ENCODE measurements at regions not wholly inside any gene's neighbourhood (a gene's known extent, or its start where the extent isn't known, plus 50 kb on each side); places are given as distances from the start of the nearest gene placed in this dataset.

DNA sequence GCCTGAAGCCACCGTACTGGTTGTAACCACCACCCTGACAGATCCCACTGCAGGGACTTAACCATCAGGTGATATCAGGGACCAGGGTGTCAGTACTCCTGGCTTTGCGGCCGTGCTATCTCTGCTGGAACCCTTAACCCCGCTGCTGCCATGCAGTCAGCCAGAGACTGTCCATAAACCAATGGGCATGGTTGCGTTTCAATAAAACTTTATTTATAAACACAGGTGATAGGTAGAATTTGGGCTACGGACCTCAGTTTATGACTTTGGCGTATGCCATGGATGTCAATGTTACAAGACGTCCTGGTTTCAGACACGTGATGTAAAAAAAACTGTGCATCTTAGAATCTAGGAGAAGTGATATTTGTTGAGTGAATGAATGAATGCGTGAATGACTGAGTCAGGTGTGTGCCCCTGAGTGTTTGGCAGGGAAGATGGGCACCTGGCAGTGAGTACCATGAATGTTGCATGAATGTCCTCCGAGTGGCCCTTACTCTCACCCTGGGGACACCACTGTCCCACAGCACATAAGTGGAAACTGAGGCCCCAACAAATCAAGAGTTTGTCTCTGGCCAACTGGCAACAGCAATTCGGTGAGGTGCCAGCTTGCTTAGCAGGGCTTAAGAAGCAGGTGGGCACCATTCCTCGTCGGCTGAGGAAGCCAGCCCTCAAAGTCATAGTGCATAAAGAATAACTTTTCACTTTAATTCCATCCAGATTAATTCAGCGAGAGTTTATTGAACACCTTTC lies 64.0 kb upstream of the APCDD1L start:
- H3K4me3 Mint-ChIP-seq, result no peak overlapping the region
- ChIA-PET POLR2A (ENCODE audit: partially characterized antibody) (no interaction called here), CTCF (ENCODE audit: partially characterized antibody) (no interaction called here)
- Histone ChIP-seq H3K4me1 (ENCODE audit: insufficient read depth, low read length) (no peaks in the 10 kb centered on the region), H3K27me3 (ENCODE audit: insufficient read depth, low read length) (no peaks in the 10 kb centered on the region), H3K9me3 (ENCODE audit: control insufficient read depth in 1 of 2, low read length in 2 of 2) (no peaks in the 10 kb centered on the region), H3K36me3 (ENCODE audit: insufficient read depth, low read length) (no peaks in the 10 kb centered on the region), H3K27ac (ENCODE audit: low read depth, low read length) (no peak overlapping the region), H3K4me3 (ENCODE audit: low read length in 2 of 2) (no peak overlapping the region)
- DNase-seq, result no peak
- H3K4me1 Mint-ChIP-seq, result no peaks in the 10 kb centered on the region
- H3K27ac Mint-ChIP-seq, result no peak overlapping the region
- intact Hi-C loops (cut with micrococcal nuclease), result no loop called here
- H3K9me3 Mint-ChIP-seq, result peaks cover 0 to 16% (median 5%) of the 10 kb centered on the region in 8 donors
- H3K27me3 Mint-ChIP-seq, result peaks cover 10 to 15% of the 10 kb centered on the region in 2 donors
- no peaks in the 10 kb centered on the region for H3K36me3 Mint-ChIP-seq

DNA sequence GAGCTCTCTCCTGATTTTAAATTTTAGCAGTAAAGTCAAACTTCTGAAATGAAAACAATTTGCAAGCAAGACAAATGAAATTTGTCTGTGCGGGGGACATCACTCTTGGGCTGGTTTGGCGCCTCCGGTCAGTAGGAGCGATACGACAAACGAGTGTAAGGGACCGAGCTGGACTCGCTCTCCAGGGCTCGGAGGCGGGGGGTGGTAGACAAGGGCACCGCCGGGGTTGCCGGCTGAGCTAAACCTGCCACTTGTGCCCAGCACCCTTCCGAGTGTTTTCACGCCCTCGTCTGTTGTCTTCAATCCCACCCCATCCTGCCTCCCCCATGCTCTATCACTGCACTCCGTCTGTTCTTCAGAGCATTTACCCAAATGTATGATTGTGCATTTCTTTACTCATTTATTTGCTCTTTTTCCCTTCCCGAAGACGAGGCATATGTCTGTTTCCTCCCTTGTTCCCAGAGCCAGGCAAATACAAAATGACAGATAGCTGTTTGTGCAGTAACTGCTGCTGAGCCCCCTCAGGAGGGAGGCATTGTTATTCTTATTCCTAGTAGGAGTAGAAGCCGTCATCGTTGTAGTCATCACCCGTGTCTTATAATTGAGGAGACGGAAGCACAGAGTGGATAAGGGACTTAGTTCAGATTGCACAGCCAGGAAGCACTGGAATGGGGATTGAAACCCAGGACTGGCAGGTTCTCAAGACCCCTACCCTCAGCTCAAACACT lies 62.8 kb upstream of the APCDD1L start:
- H3K9me3 ChIP-seq (ENCODE audit: control insufficient read depth in 1 of 2, low read length in 2 of 2), result no peaks in the 10 kb centered on the region
- H3K27me3 Mint-ChIP-seq, result peaks cover 10 to 15% of the 10 kb centered on the region in 2 donors
- no peak overlapping the region for H3K27ac Mint-ChIP-seq
- no peak overlapping the region for H3K4me3 Mint-ChIP-seq
- ChIA-PET POLR2A (ENCODE audit: partially characterized antibody) (no interaction called here), CTCF (ENCODE audit: partially characterized antibody) (interaction anchor here (1.0 kb wide), 1 partner anchor 20 kb away, joined by 3 read pairs; no protein-coding TSS in a partner anchor)
- intact Hi-C loops (cut with micrococcal nuclease), result no loop called here
- H3K27me3 ChIP-seq (ENCODE audit: insufficient read depth, low read length), result no peaks in the 10 kb centered on the region
- no peak overlapping the region for H3K27ac ChIP-seq (ENCODE audit: low read depth, low read length)
- H3K9me3 Mint-ChIP-seq, result peaks cover 0 to 16% (median 5%) of the 10 kb centered on the region in 8 donors
- H3K36me3 Mint-ChIP-seq, result no peaks in the 10 kb centered on the region
- H3K4me1 ChIP-seq (ENCODE audit: insufficient read depth, low read length), result no peaks in the 10 kb centered on the region
- no peaks in the 10 kb centered on the region for H3K4me1 Mint-ChIP-seq
- no peak for DNase-seq
- H3K36me3 ChIP-seq (ENCODE audit: insufficient read depth, low read length), result no peaks in the 10 kb centered on the region
- H3K4me3 ChIP-seq (ENCODE audit: low read length in 2 of 2), result no peak overlapping the region

DNA sequence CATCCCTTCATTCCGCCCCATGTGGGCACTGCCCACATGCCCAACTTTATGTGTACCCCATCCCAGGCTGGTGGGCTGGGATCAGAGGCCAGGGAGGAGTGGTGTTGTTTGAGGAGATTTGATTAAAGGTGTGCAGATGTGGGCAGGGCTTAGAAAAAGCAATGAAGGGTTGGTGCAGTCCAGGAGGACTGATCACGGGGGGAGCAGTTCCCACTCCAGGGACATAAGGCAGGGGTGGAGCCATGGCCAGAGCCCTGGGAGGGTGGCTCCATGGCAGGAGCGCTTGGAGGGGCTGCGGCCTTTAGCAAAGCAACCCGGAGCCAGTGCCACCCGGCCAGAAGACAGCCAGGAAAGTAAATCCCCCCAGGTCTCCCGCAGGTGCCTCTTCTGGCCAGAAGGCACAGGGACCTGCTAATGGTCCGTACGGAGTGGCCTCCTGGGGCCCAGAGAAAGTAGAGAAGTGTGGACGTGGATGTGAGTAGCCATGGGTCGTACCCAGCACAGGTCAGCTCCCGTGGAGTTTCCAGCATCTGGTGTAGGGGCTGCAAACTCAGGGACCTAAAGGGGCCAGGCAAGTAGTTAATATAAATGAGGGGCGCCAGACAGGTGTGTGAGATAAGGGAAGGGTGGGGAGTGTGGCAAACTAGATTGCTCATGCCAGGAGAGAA lies 62.1 kb upstream of the APCDD1L start:
- Histone ChIP-seq H3K9me3 (ENCODE audit: control insufficient read depth in 1 of 2, low read length in 2 of 2) (no peaks in the 10 kb centered on the region), H3K4me3 (ENCODE audit: low read length in 2 of 2) (no peak overlapping the region), H3K36me3 (ENCODE audit: insufficient read depth, low read length) (no peaks in the 10 kb centered on the region), H3K27ac (ENCODE audit: low read depth, low read length) (no peak overlapping the region), H3K27me3 (ENCODE audit: insufficient read depth, low read length) (no peaks in the 10 kb centered on the region), H3K4me1 (ENCODE audit: insufficient read depth, low read length) (no peaks in the 10 kb centered on the region)
- Mint-ChIP-seq H3K36me3 (no peaks in the 10 kb centered on the region), H3K9me3 (peaks cover 0 to 9% (median under 1%) of the 10 kb centered on the region in 8 donors), H3K4me3 (peak overlapping the region in 1 of 8 donors; percentile 2), H3K27me3 (peaks cover 7 to 12% of the 10 kb centered on the region in 2 donors), H3K4me1 (no peaks in the 10 kb centered on the region), H3K27ac (no peak overlapping the region)
- no peak for DNase-seq
- ChIA-PET CTCF (ENCODE audit: partially characterized antibody) (no interaction called here), POLR2A (ENCODE audit: partially characterized antibody) (no interaction called here)
- intact Hi-C loops (cut with micrococcal nuclease), result no loop called here

DNA sequence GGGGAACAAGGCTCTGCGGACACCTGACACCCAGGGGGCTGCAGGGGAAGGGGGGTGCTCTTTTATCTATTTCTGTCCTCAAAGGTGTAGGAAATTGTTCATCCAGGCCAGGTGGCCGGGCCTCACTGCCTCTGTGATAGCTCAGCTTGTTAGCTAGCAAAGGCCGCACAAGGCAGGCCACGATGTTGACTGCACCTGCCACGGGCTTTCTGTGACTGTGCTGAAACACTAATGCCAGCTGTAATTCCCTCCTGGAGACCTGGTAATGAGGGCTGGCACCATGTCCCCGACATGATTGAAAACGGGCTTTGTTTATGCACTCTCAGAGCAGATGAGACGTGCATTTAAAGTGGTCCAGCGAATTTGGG lies 61.4 kb upstream of the APCDD1L start:
- Mint-ChIP-seq H3K36me3 (no peaks in the 10 kb centered on the region), H3K4me3 (no peak overlapping the region), H3K27me3 (peaks cover 7 to 11% of the 10 kb centered on the region in 2 donors), H3K4me1 (no peaks in the 10 kb centered on the region), H3K9me3 (peaks cover 0 to 4% (median under 1%) of the 10 kb centered on the region in 8 donors), H3K27ac (no peak overlapping the region)
- Histone ChIP-seq H3K4me1 (ENCODE audit: insufficient read depth, low read length) (no peaks in the 10 kb centered on the region), H3K9me3 (ENCODE audit: control insufficient read depth in 1 of 2, low read length in 2 of 2) (no peaks in the 10 kb centered on the region), H3K27ac (ENCODE audit: low read depth, low read length) (no peak overlapping the region), H3K27me3 (ENCODE audit: insufficient read depth, low read length) (no peaks in the 10 kb centered on the region), H3K4me3 (ENCODE audit: low read length in 2 of 2) (no peak overlapping the region), H3K36me3 (ENCODE audit: insufficient read depth, low read length) (no peaks in the 10 kb centered on the region)
- no peak for DNase-seq
- intact Hi-C loops (cut with micrococcal nuclease), result no loop called here
- ChIA-PET CTCF (ENCODE audit: partially characterized antibody) (interaction anchor here (0.5 kb wide), 1 partner anchor 919 kb away, joined by 3 read pairs; no protein-coding TSS in a partner anchor), POLR2A (ENCODE audit: partially characterized antibody) (no interaction called here)

DNA sequence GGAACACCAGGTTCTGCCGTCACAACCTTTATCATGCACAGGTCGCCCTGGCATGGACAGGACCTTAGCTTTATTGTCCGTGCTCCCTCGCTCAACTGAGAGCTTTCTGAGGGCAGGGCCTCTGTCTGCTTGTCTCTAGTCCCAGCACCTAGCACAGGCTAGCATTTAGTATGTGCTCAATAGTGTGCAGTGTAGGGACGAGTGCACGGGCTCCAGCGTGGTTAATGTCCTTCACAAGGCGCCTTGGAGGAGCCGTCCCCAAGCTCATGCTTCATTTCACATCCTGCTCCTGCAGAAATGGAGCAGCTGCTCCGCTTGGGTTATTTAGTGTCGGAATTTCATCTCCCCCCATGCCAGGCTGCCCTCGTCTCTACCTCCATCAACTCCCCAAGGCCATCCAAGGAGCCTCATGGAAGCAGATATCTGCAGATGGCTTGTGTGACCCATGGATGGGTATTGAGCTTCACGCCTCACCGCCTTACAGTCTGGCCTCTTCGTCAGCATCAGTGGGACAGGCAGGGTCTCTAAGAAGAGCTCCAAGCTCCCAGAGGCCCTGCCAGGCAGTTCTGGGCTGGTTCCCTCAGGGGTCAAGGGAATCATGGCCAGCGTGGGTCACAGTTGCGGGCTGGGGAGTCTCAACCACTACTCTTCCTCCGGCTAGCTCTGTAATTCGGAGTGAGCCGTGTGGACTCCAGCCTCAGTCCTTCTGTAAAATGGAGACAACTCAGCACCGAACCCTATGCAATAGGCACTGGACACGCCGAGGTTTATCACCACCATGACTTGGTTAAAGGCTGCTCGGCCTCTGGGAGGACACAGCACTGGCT lies 60.8 kb upstream of the APCDD1L start:
- no peak overlapping the region for H3K27ac ChIP-seq (ENCODE audit: low read depth, low read length)
- H3K4me3 Mint-ChIP-seq, result no peak overlapping the region
- no peaks in the 10 kb centered on the region for H3K27me3 ChIP-seq (ENCODE audit: insufficient read depth, low read length)
- H3K27me3 Mint-ChIP-seq, result peaks cover 7 to 9% of the 10 kb centered on the region in 2 donors
- no peak overlapping the region for H3K4me3 ChIP-seq (ENCODE audit: low read length in 2 of 2)
- peaks cover 0 to 3% (median 0%) of the 10 kb centered on the region in 8 donors for H3K9me3 Mint-ChIP-seq
- H3K4me1 ChIP-seq (ENCODE audit: insufficient read depth, low read length), result no peaks in the 10 kb centered on the region
- H3K27ac Mint-ChIP-seq, result no peak overlapping the region
- H3K36me3 ChIP-seq (ENCODE audit: insufficient read depth, low read length), result no peaks in the 10 kb centered on the region
- DNase-seq, result no peak
- no peaks in the 10 kb centered on the region for H3K4me1 Mint-ChIP-seq
- POLR2A ChIA-PET (ENCODE audit: partially characterized antibody), result interaction anchor here (0.5 kb wide), 1 partner anchor 383 kb away, joined by 3 read pairs; no protein-coding TSS in a partner anchor
- CTCF ChIA-PET (ENCODE audit: partially characterized antibody), result interaction anchor here (0.5 kb wide), 1 partner anchor 919 kb away, joined by 3 read pairs; no protein-coding TSS in a partner anchor
- intact Hi-C loops (cut with micrococcal nuclease), result no loop called here
- no peaks in the 10 kb centered on the region for H3K36me3 Mint-ChIP-seq
- H3K9me3 ChIP-seq (ENCODE audit: control insufficient read depth in 1 of 2, low read length in 2 of 2), result no peaks in the 10 kb centered on the region

DNA sequence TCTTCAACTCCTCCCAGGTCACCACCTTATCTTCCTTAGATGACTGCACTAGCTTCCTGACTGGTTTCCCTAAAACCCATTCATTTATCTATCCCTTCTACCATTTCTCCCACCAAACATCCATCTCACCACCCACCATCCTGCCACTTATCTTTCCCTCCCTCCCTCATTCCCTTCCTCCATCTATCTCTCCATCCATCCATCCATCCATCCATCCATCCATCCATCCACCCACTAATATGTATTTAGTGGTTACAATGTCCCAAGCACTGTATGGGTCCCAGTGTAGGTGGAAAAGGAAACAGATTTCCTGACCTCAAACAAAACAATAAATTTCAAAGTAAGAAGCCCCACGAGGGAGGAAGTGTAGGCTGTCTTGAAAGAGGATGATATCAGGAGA lies 59.3 kb upstream of the APCDD1L start:
- no peak overlapping the region for H3K27ac Mint-ChIP-seq
- no peak for DNase-seq
- H3K4me3 Mint-ChIP-seq, result no peak overlapping the region
- Histone ChIP-seq H3K9me3 (ENCODE audit: control insufficient read depth in 1 of 2, low read length in 2 of 2) (no peaks in the 10 kb centered on the region), H3K4me3 (ENCODE audit: low read length in 2 of 2) (no peak overlapping the region), H3K27ac (ENCODE audit: low read depth, low read length) (no peak overlapping the region), H3K27me3 (ENCODE audit: insufficient read depth, low read length) (no peaks in the 10 kb centered on the region), H3K4me1 (ENCODE audit: insufficient read depth, low read length) (no peaks in the 10 kb centered on the region), H3K36me3 (ENCODE audit: insufficient read depth, low read length) (no peaks in the 10 kb centered on the region)
- ChIA-PET CTCF (ENCODE audit: partially characterized antibody) (no interaction called here), POLR2A (ENCODE audit: partially characterized antibody) (no interaction called here)
- intact Hi-C loops (cut with micrococcal nuclease), result no loop called here
- H3K36me3 Mint-ChIP-seq, result no peaks in the 10 kb centered on the region
- H3K27me3 Mint-ChIP-seq, result peaks cover 5 to 9% of the 10 kb centered on the region in 2 donors
- peaks cover 0 to 3% (median 0%) of the 10 kb centered on the region in 8 donors for H3K9me3 Mint-ChIP-seq
- H3K4me1 Mint-ChIP-seq, result no peaks in the 10 kb centered on the region
